GM12865 (cell line): ENCODE measurements at regions not wholly inside any gene's neighbourhood (a gene's known extent, or its start where the extent isn't known, plus 50 kb on each side); places are given as distances from the start of the nearest gene placed in this dataset.

Source experiments
- DNase-seq: peaks from one replicate; pipeline ENCODE4 v3.0.0; 2010; ENCODE audit warnings: low read depth
- H3K4me3 ChIP-seq: 2 replicates; pipeline ENCODE4 v1.5.1; 2011; ENCODE audit warnings: mild to moderate bottlenecking, low read depth, low read length, control low read depth
- CTCF ChIP-seq: IDR thresholded peaks from 2 replicates; pipeline ENCODE4 v1.5.1; 2011; ENCODE audit warnings: low read length, control low read depth, low read depth, inconsistent platforms; ENCODE audit not compliant: insufficient read depth; ENCODE audit errors: missing control alignments

GRCh38 chr5:51001227-51001923 is 334.9 kb downstream of the PARP8 start:
- H3K4me3 ChIP-seq, result no peak overlapping the region
- DNase-seq, result no peak
- TF ChIP-seq CTCF, result no peak

- DNase-seq, result no peak
- no peak overlapping the region for H3K4me3 ChIP-seq
- no peak for TF ChIP-seq CTCF
Observed at GRCh38 chr5:51002368-51002767, 335.9 kb downstream of the PARP8 start.

GRCh38 chr5:51013036-51013435 is 346.6 kb downstream of the PARP8 start:
- DNase-seq, result no peak
- TF ChIP-seq CTCF, result no peak
- no peak overlapping the region for H3K4me3 ChIP-seq

- no peak for TF ChIP-seq CTCF
Observed at GRCh38 chr5:51018423-51018822, 352.0 kb downstream of the PARP8 start.

GRCh38 chr5:51024263-51024662 is 357.8 kb downstream of the PARP8 start:
- no peak for TF ChIP-seq CTCF
- no peak for DNase-seq
- no peak overlapping the region for H3K4me3 ChIP-seq

More at GRCh38 chr5:51018423-51018822, 352.0 kb downstream of the PARP8 start:
- no peak for DNase-seq
- H3K4me3 ChIP-seq, result no peak overlapping the region

- no peak for DNase-seq
- TF ChIP-seq CTCF, result no peak
- no peak overlapping the region for H3K4me3 ChIP-seq
Observed at GRCh38 chr5:51027271-51027670, 356.0 kb upstream of the ISL1 start.

GRCh38 chr5:51028394-51028793 is 354.9 kb upstream of the ISL1 start:
- TF ChIP-seq CTCF, result no peak
- no peak overlapping the region for H3K4me3 ChIP-seq
- DNase-seq, result no peak
